SKM-1 treated with dmso at 0.1 percent for 144 hours (cell line): ENCODE measurements at regions not wholly inside any gene's neighbourhood (a gene's known extent, or its start where the extent isn't known, plus 50 kb on each side); places are given as distances from the start of the nearest gene placed in this dataset.
A peak's percentile ranks its signal among the peaks of the same experiment; 100 is the strongest.
"Not testable (repeated sequence)": the region's sequence is repeated elsewhere in the genome, so short reads cannot be mapped to it uniquely, and the experiment has no call there.

Source experiments
- DNase-seq: peaks from one replicate; lab custom pipeline; 2025; ENCODE audit not compliant: unreplicated experiment; lab: John Stamatoyannopoulos, UW

GRCh38 chr1:59195151-59195550, 101.7 kb upstream of the FGGY start:
- DNase-seq, result no peak

- no peak for DNase-seq
These were observed 98.3 kb upstream of the FGGY start for GRCh38 chr1:59198564-59198963.

GRCh38 chr1:59199147-59199546, 97.7 kb upstream of the FGGY start:
- no peak for DNase-seq

GRCh38 chr1:59199719-59200376, 97.0 kb upstream of the FGGY start:
- DNase-seq, result no peak

GRCh38 chr1:59201341-59201740, 95.6 kb upstream of the FGGY start:
- no peak for DNase-seq

- no peak for DNase-seq
These were observed 94.4 kb upstream of the FGGY start for GRCh38 chr1:59202455-59202854.

- DNase-seq, result peak; percentile 44
These were observed 92.9 kb upstream of the FGGY start for GRCh38 chr1:59204001-59204400.

- DNase-seq, result not testable (repeated sequence)
These were observed 90.3 kb upstream of the FGGY start for GRCh38 chr1:59206616-59207015.

- not testable (repeated sequence) for DNase-seq
These were observed 86.5 kb upstream of the FGGY start for GRCh38 chr1:59210430-59210829.

- DNase-seq, result no peak
These were observed 84.2 kb upstream of the FGGY start for GRCh38 chr1:59212706-59213105.

- no peak for DNase-seq
These were observed 82.4 kb upstream of the FGGY start for GRCh38 chr1:59214248-59215208.

- DNase-seq, result no peak
These were observed 81.1 kb upstream of the FGGY start for GRCh38 chr1:59215766-59216291.

GRCh38 chr1:59217439-59217838, 79.5 kb upstream of the FGGY start:
- not testable (repeated sequence) for DNase-seq

- DNase-seq, result no peak
These were observed 78.2 kb upstream of the FGGY start for GRCh38 chr1:59218521-59219236.

- no peak for DNase-seq
These were observed 77.0 kb upstream of the FGGY start for GRCh38 chr1:59219916-59220315.

GRCh38 chr1:59220356-59220755, 76.5 kb upstream of the FGGY start:
- DNase-seq, result peak; percentile 77

- DNase-seq, result no peak
These were observed 73.7 kb upstream of the FGGY start for GRCh38 chr1:59223198-59223597.

GRCh38 chr1:59223989-59224634, 72.8 kb upstream of the FGGY start:
- no peak for DNase-seq

- no peak for DNase-seq
These were observed 71.1 kb upstream of the FGGY start for GRCh38 chr1:59225594-59226316.

- peak; percentile 47 for DNase-seq
These were observed 67.8 kb upstream of the FGGY start for GRCh38 chr1:59229138-59229537.
